Femur (tissue), 1 donor: ENCODE measurements at regions not wholly inside any gene's neighbourhood (a gene's known extent, or its start where the extent isn't known, plus 50 kb on each side); places are given as distances from the start of the nearest gene placed in this dataset.
"Not testable (repeated sequence)": the region's sequence is repeated elsewhere in the genome, so short reads cannot be mapped to it uniquely, and the experiment has no call there.

Experiments used
- DNase-seq: peaks from one replicate; pipeline ENCODE4 v3.0.0-alpha.2; 2017

DNA sequence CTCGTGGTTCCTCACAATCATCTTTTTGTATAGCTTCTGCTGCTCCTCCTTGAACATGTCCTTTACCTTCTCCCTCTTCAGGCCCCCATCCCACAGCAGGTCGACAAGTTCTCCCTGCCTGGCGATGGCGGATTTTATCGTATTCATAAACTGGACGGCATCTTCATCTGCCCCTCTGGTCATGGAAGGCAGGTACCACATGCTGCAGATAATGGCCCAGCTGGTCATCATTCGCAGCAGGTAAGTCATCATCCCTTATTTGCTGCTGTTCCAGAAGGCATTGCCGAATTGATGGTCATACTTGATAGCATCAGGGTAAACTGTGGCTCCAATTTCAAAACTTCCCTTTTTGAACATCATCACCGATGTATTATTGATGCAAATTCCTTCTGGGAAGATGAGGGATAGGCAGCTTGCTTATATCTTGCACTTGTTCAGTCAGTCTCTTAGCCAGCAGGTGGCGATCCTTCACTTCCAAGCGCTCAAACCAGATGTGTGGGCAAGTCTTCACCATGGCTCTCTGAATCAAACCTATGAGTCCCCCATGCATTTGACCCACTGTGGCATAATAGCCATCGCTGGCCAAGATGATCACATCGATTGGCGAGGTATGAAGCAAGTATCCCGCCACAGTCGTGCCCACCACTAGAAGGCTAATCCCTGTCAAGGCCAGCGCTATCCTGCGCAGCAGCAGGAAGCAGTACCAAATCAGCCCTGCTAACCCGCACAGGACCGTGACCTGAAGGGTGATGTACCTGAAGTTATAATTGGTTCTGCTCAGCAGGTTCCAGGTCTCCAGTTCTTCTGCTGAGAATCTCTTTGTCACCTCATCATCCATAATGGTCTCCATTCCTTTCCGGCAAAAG lies 381.5 kb upstream of the STXBP6 start:
- peak; percentile 35 for DNase-seq

DNA sequence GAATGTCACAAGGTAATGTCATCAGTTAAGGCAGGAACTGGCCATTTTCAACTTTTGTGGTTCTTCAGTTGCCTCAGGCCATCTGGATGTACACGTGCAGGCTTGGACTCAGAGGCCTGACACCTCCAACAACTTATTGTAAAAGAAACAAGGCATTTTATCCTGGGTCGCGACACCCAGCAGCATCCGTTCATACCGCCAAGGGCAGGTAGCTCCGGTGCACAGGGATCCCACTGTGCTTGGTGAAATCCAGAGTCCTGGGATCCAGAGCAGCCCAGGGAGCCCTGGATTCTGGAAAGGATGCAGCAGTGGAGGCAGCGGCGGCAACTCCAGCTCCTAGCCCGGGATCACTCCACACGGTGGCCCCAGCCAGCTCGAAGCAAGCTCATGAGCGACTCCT lies 380.9 kb upstream of the STXBP6 start:
- no peak for DNase-seq

DNA sequence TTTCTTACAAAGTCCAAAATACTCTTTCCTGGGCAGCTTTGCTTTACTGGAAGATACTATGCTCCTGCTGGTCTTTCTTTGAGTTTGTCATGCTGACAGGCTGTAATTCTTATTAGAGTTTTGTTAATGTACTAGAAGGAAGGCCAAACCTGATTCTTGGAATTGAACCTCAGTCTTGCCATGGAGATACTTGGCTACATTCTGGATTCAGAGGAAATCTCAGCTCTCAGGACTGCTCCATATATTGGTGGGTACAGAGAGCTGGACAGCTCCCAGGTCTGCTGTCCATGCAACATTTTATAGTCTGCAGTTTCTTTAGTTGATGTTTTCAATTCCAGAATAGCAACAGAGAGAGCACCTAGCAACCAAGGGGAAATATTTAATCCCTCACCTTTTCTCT lies 363.1 kb upstream of the STXBP6 start:
- DNase-seq: no peak

DNA sequence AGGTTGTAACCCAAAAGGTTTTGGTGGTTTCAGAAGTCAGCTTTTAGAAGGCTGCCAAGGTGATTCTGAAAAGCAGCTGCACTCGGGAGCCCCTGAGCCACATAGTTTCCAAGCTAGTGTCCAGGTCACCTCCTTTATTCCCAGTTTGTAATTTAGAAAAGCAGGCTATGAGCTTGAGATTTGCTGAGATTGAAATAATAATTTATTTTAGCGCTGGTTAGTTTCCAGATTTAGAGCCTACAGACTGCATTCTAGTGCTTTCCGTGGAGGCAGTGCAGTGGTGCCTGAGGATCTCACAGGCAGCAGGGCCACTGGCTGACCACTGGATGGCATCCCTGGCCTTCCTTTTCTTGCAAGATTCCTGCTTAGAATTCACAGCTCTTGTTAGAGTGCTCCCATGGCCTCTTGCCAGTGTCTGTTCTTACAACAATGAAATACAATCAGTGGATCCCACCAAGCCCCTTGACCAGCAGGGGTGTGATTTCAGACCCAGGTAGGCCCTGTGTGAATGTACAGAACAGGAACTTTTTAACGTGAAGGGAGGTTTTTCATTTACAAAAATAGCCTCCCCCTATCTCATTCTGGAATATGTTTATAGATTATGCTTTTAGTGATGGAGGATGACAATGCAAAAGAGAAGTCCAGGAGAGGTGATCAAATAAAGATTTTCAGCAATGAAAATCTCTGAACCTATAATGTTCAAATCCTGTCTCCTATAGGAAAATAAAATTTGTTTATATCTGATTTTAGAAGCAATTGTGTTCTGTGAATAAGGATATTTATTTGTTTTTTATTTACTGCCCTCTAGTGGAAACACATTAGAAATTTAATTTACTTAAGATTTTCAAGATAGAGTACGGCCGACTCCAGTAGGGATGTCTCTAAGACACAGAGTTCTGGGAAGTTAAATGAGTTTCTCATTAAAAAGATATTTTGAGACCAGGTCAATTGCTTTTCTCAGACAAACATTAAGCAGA lies 362.1 kb upstream of the STXBP6 start:
- DNase-seq: peak; percentile 49

DNA sequence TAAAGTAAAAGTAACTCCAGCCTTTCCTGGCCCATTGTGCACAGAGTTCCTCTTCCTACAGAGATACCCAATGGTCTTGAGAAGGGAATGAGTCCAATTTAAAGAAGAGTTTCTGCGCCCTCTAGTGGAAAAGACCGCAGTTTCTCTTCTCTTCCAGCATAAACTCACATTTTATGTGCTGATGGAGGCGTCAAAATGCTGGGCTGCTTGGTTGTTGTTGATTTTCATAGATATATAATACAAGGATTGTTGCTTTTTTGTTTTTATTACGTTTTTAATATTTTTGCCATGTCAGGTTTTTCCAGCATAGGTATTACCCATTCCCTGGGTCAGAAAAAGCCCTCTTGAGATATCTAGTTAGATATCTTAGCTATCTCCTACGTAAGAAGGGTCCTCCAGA lies 356.9 kb upstream of the STXBP6 start:
- no peak for DNase-seq

DNA sequence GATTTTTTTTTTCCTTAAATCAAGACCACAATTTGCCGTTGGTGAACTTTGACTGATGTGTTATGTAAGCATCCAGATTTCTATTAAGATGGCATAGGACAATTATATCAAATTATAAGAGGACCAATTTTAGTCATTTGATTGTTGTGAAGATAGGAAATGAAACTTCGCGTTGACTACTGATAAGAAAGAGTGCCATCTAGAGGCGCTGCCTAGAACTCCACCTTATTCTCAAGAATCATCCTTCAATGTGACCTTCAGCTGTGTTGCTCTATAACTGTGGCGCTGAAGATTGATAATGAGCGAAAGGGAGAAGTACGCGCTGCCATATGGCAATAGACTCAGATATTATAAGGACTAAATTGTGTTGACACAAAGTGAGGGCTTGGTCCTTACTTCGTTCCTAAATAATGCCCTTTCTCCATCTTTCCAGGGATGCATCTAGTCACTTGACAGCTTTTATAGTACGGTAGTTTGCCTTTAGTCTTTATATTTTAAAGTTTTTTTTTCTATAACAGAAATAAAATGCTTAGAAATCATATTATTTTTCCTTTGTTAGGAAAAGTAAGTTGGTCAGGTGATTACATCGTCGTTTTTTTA lies 350.8 kb upstream of the STXBP6 start:
- peak; percentile 38 for DNase-seq

DNA sequence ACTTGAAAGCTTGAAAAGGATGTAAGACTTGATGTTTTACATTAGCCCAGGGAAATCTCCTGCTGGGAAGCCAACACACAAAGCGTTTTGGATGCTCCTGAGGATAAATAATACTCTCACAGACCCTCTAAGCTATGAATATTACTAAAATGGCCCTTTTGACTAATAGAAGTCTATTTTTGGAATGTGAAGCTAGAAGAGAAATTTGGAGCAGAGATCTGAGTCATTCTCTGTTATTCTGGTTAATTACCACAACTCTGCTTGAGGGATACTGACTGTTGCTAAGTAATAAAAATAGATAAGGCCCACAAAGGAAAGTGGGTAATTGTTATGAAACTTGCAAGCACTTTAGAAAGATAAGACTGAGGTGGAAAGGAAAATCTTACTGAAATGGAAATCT lies 346.2 kb upstream of the STXBP6 start:
- DNase-seq: no peak

DNA sequence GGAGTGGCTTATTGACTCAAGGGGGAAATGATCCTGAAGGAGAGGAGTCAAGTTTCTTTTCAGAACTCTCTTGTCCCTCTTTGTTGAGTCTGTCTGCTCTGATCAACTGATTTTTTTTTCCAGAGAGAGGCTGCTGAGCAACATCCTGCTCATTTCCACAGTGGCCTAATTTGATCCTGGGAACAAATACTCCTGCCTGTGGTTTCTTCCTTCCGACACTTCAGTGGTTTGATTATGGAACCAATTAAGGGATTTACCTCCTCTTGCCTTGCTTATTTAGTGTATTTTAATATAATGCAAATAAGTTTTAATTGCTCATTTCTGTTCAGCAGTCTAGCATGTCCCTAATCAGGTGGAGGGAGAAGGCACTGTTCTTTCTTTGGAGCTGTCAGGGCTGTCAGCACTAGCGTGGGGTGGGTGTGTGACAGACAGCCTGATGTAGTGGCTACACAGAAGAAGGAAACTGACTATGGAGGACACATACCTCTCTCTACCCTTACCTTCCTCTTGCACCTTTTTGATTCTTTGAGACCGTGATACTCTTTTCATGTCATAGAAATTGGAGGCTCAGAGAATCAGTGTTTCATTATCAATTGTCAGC lies 344.9 kb upstream of the STXBP6 start:
- DNase-seq: no peak

DNA sequence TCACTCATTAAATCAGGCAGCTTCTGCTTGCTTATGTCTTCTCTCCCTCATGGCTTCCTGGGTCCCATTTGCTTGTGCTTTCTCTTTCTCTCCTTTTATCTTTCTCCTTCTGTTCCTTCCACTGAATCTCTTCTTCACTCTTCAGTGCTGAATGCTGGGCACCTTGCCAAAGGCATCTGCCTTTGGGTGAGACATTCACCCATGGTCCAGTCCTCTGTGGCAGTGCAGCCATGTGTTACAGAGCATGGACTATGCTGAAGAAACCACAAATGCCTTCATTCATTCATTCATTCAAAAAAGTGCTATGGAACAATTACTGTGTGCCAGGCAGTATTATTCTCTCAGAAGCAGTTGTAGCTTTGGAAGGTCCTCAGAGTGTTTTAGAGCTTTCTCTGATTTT lies 344.4 kb upstream of the STXBP6 start:
- DNase-seq: no peak

DNA sequence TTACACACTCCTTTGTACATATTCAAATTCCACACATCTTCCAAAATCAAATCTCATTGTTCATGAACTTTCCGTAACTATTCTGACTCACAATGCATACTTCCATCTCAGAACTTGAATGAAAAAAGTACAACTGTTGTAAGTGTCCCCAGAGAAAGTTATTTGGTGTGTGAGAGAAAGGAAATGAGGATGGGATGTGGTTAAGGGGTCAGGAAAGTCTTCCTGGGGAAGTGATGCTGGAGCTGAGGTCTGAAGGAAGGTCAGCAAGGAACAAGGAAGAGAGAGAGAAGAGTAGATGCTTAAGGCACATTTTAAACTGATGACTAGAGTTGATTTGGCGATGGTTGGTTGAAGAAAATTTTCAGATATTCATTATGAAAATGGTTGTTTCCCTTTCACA lies 340.0 kb upstream of the STXBP6 start:
- no peak for DNase-seq

DNA sequence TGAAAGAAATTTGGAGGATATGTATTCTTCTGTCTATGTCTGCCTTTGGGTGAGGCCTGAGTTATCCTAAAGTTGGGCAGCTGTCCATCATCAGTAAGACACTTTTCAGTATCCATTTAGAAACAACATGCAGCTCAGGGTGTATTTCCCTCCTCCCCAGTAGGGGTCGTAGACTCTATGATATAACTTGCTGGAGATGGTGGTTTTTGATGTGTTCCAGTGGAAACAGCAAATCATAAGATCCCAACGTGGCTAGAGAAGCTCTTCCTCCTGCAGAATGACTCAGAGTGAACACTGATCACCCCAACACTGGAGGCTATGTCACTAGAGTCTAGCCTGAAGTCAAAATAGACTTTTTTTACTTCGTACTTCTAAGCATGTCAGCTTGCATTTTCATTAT lies 331.6 kb upstream of the STXBP6 start:
- no peak for DNase-seq

DNA sequence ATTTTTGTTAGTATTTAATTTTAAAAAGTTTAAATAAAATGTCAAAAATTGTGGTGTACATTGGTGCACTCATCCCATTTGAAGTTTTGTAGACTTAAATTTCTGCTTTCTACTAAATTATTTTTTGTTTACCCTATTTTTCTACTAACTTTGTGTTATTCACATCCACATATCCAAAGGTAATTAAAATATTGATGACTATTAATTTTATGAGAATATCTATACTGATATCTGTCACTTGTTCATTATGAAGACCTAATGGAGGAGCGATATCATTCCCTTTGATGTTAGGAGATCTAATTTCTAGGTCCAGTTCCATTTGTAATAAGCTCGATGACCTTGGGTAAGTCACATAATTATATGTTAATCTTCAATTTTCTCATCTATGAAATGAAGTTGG lies 325.7 kb upstream of the STXBP6 start:
- no peak for DNase-seq

DNA sequence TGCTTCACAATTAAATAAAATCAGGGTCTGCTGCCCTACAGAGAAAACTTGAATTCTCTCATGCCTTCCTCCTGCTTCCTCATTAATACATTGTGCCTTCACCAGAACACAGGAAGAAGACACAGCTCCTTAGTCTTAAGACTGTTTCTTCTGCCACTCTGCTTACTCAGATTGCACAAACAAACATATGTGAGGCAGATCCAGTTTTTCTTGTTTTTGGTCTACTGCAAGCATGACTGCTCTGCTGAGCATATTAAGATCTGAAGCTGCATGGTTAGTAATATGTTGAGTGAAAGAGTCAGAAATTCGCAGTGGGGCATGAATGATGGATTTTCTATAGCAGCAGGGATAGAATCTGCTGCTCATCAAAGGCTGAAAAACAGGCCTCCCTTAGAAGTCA lies 321.1 kb upstream of the STXBP6 start:
- DNase-seq: no peak

DNA sequence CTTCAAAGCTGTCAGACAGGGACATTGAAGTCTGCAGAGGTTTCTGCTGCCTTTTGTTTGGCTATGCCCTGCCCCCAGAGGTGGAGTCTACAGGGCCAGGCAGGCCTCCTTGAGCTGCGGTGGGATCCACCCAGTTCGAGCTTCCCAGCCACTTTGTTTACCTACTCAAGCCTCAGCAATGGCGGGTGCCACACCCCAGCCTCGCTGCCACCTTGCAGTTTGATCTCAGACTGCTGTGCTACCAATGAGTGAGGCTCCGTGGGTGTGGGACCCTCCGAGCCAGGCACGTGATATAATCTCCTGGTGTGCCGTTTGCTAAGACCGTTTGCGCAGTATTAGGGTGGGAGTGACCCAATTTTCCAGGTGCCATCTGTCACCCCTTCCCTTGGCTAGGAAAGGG lies 320.1 kb upstream of the STXBP6 start:
- DNase-seq: not testable (repeated sequence)

DNA sequence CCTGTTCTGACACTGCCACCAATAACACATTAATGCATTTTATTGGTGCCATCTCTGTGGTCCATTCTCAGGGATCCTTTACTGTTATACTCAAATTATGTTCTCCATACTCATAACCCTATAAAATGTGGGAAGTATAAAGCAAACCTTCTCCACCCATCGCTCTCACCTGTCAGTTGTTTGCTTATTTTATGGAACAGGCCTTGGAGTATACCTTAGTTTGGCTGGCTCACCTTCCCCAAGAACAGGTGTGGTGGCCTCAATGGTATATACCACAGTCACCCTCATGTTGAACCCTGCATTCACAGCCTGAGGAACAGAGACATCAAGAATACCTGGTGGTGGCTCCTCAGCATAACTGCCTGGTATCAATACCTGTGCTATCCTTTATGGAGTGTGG lies 308.4 kb upstream of the STXBP6 start:
- no peak for DNase-seq

DNA sequence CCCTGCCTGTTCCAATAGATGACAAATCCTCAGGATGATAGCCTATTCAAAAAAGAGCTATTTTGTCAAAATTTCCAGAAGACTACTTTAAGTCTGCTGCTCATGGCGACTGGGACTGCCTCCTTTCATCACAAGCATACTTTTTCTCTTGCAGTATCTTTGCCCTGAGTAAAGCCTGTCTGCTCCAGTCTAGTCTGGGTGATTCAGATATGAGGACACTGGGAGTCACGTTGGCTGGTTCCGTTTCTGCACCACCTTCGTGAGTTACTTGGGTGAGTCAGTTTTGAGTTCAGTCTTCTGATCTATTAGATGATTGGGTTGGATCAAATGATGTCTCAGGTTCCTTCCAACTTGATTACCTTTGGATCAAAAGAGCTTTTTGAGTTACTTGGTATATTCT lies 301.3 kb upstream of the STXBP6 start:
- DNase-seq: no peak

DNA sequence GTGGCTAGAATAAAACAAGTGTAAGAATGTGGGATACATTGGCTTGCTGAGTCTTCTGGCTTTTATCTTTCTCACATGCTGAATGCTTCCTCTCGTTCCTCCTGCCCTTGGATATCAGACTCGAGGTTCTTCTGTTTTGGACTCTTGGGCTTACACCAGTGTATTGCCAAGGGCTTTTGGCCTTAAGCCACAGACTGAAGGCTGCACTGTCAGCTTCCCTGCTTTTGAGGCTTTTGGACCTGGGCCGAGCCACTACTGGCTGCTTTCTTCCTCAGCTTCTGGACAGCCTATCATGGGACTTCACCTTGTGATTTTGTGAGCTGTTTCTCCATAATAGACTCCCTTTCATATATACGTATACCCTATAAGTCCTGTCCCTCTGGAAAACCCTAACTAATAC lies 300.9 kb upstream of the STXBP6 start:
- no peak for DNase-seq

DNA sequence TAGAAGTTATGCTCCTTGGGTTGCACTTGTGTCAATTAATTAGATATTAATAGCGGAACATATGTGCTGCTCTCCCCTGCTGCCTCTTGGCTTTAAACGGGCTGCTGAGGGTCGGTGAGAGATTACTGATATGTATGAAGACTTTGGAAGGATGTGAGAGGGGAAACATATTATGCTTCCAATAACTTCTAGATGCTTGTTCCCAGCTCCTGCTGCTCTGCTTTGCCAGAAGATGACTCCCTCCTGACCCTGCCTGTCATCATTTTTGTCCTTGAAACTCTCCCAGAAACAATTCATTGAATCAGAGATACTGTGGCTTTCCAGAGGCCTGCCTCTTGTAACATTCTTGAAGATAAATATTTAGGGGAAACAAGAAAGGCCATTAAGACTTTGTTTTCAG lies 300.1 kb upstream of the STXBP6 start:
- DNase-seq: peak; percentile 31

DNA sequence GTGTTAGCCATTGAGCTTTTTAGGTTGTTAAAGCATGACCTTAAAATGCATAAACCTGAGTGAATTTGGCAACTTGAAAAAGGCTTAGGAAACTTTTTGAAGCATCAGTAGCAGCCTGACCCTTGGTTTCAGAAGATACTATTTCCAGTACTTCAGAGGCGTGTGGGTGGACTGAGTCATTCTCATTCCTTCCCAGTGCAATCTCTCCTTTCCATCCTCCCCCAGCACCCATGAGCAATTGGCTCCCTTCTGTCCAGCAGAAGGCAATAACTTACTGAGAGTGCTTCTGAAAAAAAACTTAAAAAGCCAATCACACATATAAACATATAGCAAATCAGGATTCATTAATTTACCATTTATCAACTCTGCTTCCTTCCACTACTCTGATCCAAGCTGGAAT lies 299.3 kb upstream of the STXBP6 start:
- DNase-seq: no peak

DNA sequence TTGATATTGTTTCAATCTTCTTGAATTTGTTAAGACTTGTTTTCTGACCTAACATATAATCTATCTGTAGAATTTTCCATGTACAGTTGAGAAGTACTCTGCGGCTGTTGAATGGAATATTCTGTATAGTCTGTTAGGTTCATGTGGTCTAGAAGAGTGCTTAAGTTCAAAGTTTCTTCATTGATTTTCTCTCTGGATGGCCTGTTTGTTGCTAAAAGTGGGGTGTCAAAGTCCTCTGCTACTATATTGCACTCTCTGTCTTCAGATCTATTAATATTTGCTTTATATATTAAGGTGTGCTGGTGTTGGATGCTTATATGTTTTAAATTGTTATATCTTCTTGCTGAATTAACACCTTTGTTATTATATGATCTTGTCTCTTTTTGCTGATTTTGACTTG lies 290.9 kb upstream of the STXBP6 start:
- DNase-seq: no peak

DNA sequence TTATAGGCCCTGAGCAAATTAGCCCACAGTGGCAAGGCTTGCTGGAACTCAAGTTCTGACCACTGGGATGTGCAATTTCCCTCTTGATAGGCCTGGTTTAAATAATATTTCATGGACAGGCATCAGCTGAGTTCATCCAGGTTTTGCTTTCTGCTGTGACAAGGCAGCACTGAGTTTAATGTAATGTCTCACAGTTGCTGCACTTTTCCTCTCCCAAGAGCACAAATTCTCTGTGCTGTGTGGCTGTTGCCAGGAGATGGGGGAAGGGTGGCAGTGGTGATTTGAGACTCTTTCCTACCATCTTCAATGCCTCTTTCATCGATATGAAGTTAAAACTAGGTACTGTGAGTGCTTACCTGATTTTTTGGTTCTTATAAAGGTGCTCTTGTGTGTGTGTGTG lies 272.8 kb upstream of the STXBP6 start:
- DNase-seq: no peak

DNA sequence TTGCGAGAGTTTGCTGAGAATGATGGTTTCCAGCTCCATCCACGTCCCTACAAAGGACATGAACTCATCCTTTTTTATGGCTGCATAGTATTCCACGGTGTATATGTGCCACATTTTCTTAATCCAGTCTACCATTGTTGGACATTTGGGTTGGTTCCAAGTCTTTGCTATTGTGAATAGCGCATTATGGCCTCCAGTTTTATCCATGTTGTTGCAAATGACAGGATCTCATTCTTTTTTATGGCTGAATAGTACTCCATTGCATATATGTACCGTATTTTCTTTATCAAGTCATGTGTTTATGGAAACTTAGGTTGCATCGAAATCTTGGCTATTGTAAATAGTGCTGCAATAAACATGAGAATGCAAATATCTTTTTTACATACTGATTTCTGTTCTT lies 266.1 kb upstream of the STXBP6 start:
- not testable (repeated sequence) for DNase-seq

DNA sequence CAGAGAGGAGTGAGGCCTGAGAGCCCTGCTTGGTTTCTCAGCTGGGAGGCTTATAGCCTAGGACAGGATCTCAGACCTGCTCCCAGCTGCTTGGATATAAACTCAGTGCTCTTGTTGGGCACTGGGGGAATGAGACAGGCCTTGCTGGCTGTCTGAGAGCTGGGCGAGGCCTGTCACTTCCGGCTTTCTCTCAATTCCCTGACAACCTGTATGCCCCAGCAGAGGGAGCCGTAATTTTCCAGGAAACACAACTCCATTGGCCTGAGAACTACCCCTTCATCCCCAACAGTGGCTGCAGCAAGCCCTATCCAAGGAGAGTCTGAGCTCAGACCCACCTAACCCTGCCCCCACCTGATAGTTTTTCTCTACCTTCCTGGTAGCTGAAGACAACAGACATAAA lies 258.3 kb upstream of the STXBP6 start:
- no peak for DNase-seq
